PC-3 (cell line): ENCODE measurements at regions not wholly inside any gene's neighbourhood (a gene's known extent, or its start where the extent isn't known, plus 50 kb on each side); places are given as distances from the start of the nearest gene placed in this dataset.

Source experiments
- ATAC-seq: fragments of 200-7000 bp; cut with Tn5 transposase; 2 replicates; pipeline ENCODE4 v1.9.1; 2020; ENCODE audit warnings: mild to moderate bottlenecking, moderate library complexity
- BruUV-seq: library from RNA; stranded (reverse); fragments of 400-500 nt; replicated peaks from 2 replicates; lab custom pipeline; 2021; lab: Mats Ljungman, UMichigan
- CTCF ChIA-PET: fragments of 300-600 bp; sonication (Branson Sonifier 250); formaldehyde crosslinking; loops from one replicate; lab custom pipeline; 2022; ENCODE audit warnings: antibody characterized with exemption; lab: Charles Lee
- POLR2A ChIA-PET: fragments of 300-600 bp; sonication (Branson Sonifier 250); formaldehyde crosslinking; loops from one replicate; lab custom pipeline; 2022; ENCODE audit warnings: antibody characterized with exemption; ENCODE audit not compliant: unreplicated experiment; lab: Charles Lee
- DNase-seq: peaks from one replicate; pipeline ENCODE4 v3.0.0-alpha.2; 2015
- H2AFZ ChIP-seq: fragments of 300-600 bp; sonication (generic); 2 replicates; pipeline ENCODE4 v1.6.0; 2016; ENCODE audit warnings: antibody characterized with exemption, low read length
- H3F3A ChIP-seq: fragments of 300-600 bp; sonication (generic); one replicate; pipeline ENCODE4 v1.6.0; 2017; ENCODE audit warnings: antibody characterized with exemption, low read length, control low read depth, mild to moderate bottlenecking; ENCODE audit not compliant: unreplicated experiment
- H3K27ac ChIP-seq: fragments of 300-600 bp; sonication (generic); 2 replicates; pipeline ENCODE4 v1.5.1; 2016; ENCODE audit warnings: mild to moderate bottlenecking, low read length
- H3K27me3 ChIP-seq: fragments of 300-600 bp; sonication (generic); 2 replicates; pipeline ENCODE4 v1.6.1; 2016; ENCODE audit warnings: low read length, mixed read lengths
- H3K36me3 ChIP-seq: fragments of 300-600 bp; sonication (generic); 2 replicates; pipeline ENCODE4 v1.6.1; 2016; ENCODE audit warnings: low read depth, mixed run types, low read length, mixed read lengths
- H3K4me1 ChIP-seq: fragments of 300-600 bp; sonication (generic); 2 replicates; pipeline ENCODE4 v1.5.1; 2016; ENCODE audit warnings: low read length; ENCODE audit not compliant: insufficient read depth
- H3K4me2 ChIP-seq: fragments of 300-600 bp; sonication (generic); 2 replicates; pipeline ENCODE4 v1.6.0; 2016; ENCODE audit warnings: low read length
- H3K4me3 ChIP-seq: fragments of 300-600 bp; sonication (generic); 2 replicates; pipeline ENCODE4 v1.5.1; 2016; ENCODE audit warnings: mild to moderate bottlenecking, low read length, mixed read lengths
- H3K79me2 ChIP-seq: fragments of 300-600 bp; sonication (generic); 2 replicates; pipeline ENCODE4 v1.6.1; 2017; ENCODE audit warnings: low read length, mixed read lengths
- H3K9ac ChIP-seq: fragments of 300-600 bp; sonication (generic); 2 replicates; pipeline ENCODE4 v1.6.0; 2016; ENCODE audit warnings: mild to moderate bottlenecking, low read length
- H3K9me2 ChIP-seq: fragments of 300-600 bp; sonication (generic); replicated peaks from 2 replicates; pipeline ENCODE4 v1.6.1; 2016; ENCODE audit warnings: mixed run types, low read length, mixed read lengths
- H3K9me3 ChIP-seq: fragments of 300-600 bp; sonication (generic); 2 replicates; pipeline ENCODE4 v1.6.1; 2016; ENCODE audit warnings: low read length, mixed read lengths
- H4K20me1 ChIP-seq: fragments of 300-600 bp; sonication (generic); 2 replicates; pipeline ENCODE4 v1.6.1; 2016; ENCODE audit warnings: low read length, mixed read lengths
- CTCF ChIP-seq: fragments of 300-600 bp; sonication (generic); conservative IDR thresholded peaks from 2 replicates; pipeline ENCODE4 v1.5.1; 2017; ENCODE audit warnings: antibody characterized with exemption, low read depth, mild to moderate bottlenecking, low read length
- EZH2 ChIP-seq: fragments of 300-600 bp; sonication (generic); IDR thresholded peaks from one replicate; pipeline ENCODE4 v1.6.1; 2017; ENCODE audit warnings: antibody characterized with exemption, mild to moderate bottlenecking, low read length; ENCODE audit not compliant: unreplicated experiment
- EZH2phosphoT487 ChIP-seq: fragments of 300-600 bp; sonication (generic); IDR thresholded peaks from 2 replicates; pipeline ENCODE4 v1.6.1; 2018; ENCODE audit warnings: mild to moderate bottlenecking, antibody characterized with exemption, low read length, borderline replicate concordance
- intact Hi-C: fragments of 100-400 bp; cut with micrococcal nuclease; formaldehyde crosslinking; loops from 2 replicates; pipeline ENCODE4 v1.9.0; 2023

- no peaks in the 10 kb centered on the region for H4K20me1 ChIP-seq
- intact Hi-C loops: no loop called here
- TF ChIP-seq EZH2phosphoT487 (no peak), EZH2 (no peak), CTCF (no peak)
- no peak for DNase-seq
- H3K4me3 ChIP-seq: no peak overlapping the region
- H3K4me1 ChIP-seq: no peaks in the 10 kb centered on the region
- no peak overlapping the region for H3K27ac ChIP-seq
- H3K9me2 ChIP-seq: no peaks in the 10 kb centered on the region
- no peaks in the 10 kb centered on the region for H3F3A ChIP-seq
- CTCF ChIA-PET: no interaction called here
- H3K9me3 ChIP-seq: peaks cover 4% of the 10 kb centered on the region; the same call in 1 of the 2 replicates
- ATAC-seq: no peak
- POLR2A ChIA-PET: no interaction called here
- H2AFZ ChIP-seq: no peak overlapping the region
- no peak overlapping the region for H3K9ac ChIP-seq
- no TSS peak for BruUV-seq
- H3K36me3 ChIP-seq: no peaks in the 10 kb centered on the region
- no peaks in the 10 kb centered on the region for H3K27me3 ChIP-seq
- no peaks in the 10 kb centered on the region for H3K79me2 ChIP-seq
- H3K4me2 ChIP-seq: no peak overlapping the region
These were observed 882.6 kb upstream of the GRIA3 start for GRCh38 chrX:122301491-122301890.

- Histone ChIP-seq H3K79me2 (no peaks in the 10 kb centered on the region), H3K9ac (no peak overlapping the region), H3K27ac (no peak overlapping the region), H3K4me1 (no peaks in the 10 kb centered on the region), H4K20me1 (no peaks in the 10 kb centered on the region), H3K27me3 (no peaks in the 10 kb centered on the region), H2AFZ (no peak overlapping the region), H3K4me2 (no peak overlapping the region), H3K9me2 (no peaks in the 10 kb centered on the region), H3K36me3 (no peaks in the 10 kb centered on the region), H3K9me3 (peaks cover 4% of the 10 kb centered on the region; the same call in 1 of the 2 replicates), H3F3A (no peaks in the 10 kb centered on the region), H3K4me3 (no peak overlapping the region)
- CTCF ChIA-PET: no interaction called here
- intact Hi-C loops: no loop called here
- POLR2A ChIA-PET: no interaction called here
- ATAC-seq (no peak), DNase-seq (no peak)
- no TSS peak for BruUV-seq
- TF ChIP-seq EZH2phosphoT487: no peak
- no peak for TF ChIP-seq CTCF
- no peak for TF ChIP-seq EZH2
These were observed 880.3 kb upstream of the GRIA3 start for GRCh38 chrX:122303761-122304160.

DNA sequence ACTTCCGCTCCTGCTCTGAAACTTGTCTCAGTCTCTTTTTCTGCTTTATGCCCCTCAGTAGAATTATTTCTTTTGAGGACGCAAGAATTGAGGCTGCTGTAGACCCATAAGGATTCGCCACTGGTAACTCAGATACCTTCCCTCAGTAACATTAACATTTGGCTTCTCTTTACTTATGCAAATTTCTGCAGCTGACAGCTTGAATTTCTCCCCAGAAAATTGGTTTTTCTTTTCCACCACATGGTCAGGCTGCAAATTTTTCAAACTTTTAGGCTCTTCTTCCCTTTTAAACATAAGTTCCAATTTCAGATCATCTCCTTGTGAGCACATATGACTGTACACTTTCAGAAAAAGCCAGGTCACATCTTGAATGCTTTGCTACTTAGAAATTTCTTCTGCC lies 839.3 kb upstream of the GRIA3 start:
- Histone ChIP-seq H3K9ac (no peak overlapping the region), H3K27me3 (no peaks in the 10 kb centered on the region), H3K4me2 (no peak overlapping the region), H3K36me3 (no peaks in the 10 kb centered on the region), H3K4me3 (no peak overlapping the region), H3K79me2 (no peaks in the 10 kb centered on the region), H3K27ac (no peak overlapping the region), H4K20me1 (no peaks in the 10 kb centered on the region), H3K9me2 (no peaks in the 10 kb centered on the region), H2AFZ (no peak overlapping the region), H3F3A (no peaks in the 10 kb centered on the region), H3K9me3 (no peaks in the 10 kb centered on the region; the same call in 1 of the 2 replicates), H3K4me1 (no peaks in the 10 kb centered on the region)
- intact Hi-C loops: no loop called here
- DNase-seq (no peak), ATAC-seq (no peak)
- no TSS peak for BruUV-seq
- ChIA-PET POLR2A (no interaction called here), CTCF (no interaction called here)
- TF ChIP-seq EZH2: no peak
- no peak for TF ChIP-seq EZH2phosphoT487
- TF ChIP-seq CTCF: no peak
